Thymus (tissue), 11 donors: ENCODE measurements at regions not wholly inside any gene's neighbourhood (a gene's known extent, or its start where the extent isn't known, plus 50 kb on each side); places are given as distances from the start of the nearest gene placed in this dataset.

Experiments
- DNase-seq, 9 donors: peaks; one replicate each; pipeline ENCODE4 v3.0.0-alpha.2; 2013; ENCODE audit warnings: low spot score in 9 of 9, low read depth in 6 of 9, missing footprints in 1 of 9
- H3K27ac ChIP-seq, 2 donors: one replicate each; pipeline ENCODE4 v1.5.1; 2013; ENCODE audit warnings: control low read depth in 1 of 2, low read depth in 1 of 2, low read length in 1 of 2, mild to moderate bottlenecking in 1 of 2, moderate library complexity in 1 of 2
- H3K27me3 ChIP-seq, 2 donors: one replicate each; pipeline ENCODE4 v1.5.1; 2013; ENCODE audit warnings: low read length in 1 of 2; ENCODE audit not compliant: control insufficient read depth in 2 of 2, insufficient read depth in 1 of 2
- H3K36me3 ChIP-seq, 2 donors: one replicate each; pipeline ENCODE4 v1.5.1; 2013; ENCODE audit warnings: low read length in 1 of 2, mild to moderate bottlenecking in 1 of 2, moderate library complexity in 1 of 2; ENCODE audit not compliant: control insufficient read depth in 2 of 2, insufficient read depth in 2 of 2
- H3K4me1 ChIP-seq, 2 donors: one replicate each; pipeline ENCODE4 v1.5.1; 2013; ENCODE audit warnings: low read length in 2 of 2; ENCODE audit not compliant: control insufficient read depth in 2 of 2, insufficient read depth in 2 of 2
- H3K4me3 ChIP-seq, 2 donors: one replicate each; pipeline ENCODE4 v1.5.1; 2013; ENCODE audit warnings: low read length in 2 of 2, control low read depth in 1 of 2, mild to moderate bottlenecking in 1 of 2
- H3K9me3 ChIP-seq, 2 donors: one replicate each; pipeline ENCODE4 v1.5.1; 2013; ENCODE audit warnings: low read length in 1 of 2, mild to moderate bottlenecking in 1 of 2; ENCODE audit not compliant: control insufficient read depth in 2 of 2, insufficient read depth in 1 of 2
- WGBS: extraction: QIAGEN DNeasy Blood & Tissue Kit; methylation state at CpG from one replicate; pipeline ENCODE4 v1.1.7; 2013; 5-methylcytosine and 5-hydroxymethylcytosine counted together
- donor health status: healthy.

- Histone ChIP-seq H3K4me3 (no peak overlapping the region), H3K27ac (no peak overlapping the region), H3K27me3 (no peaks in the 10 kb centered on the region), H3K9me3 (no peaks in the 10 kb centered on the region), H3K36me3 (no peaks in the 10 kb centered on the region), H3K4me1 (no peaks in the 10 kb centered on the region)
- DNase-seq: no peak
- 95% methylated on average over 4 of the region's 4 CpGs for WGBS
Observed at GRCh38 chr7:121796381-121796780, 76.6 kb upstream of the PTPRZ1 start.

GRCh38 chr7:121795736-121796135, 77.2 kb upstream of the PTPRZ1 start:
- no peaks in the 10 kb centered on the region for H3K9me3 ChIP-seq

GRCh38 chr7:121793716-121794115, 79.2 kb upstream of the PTPRZ1 start:
- no peaks in the 10 kb centered on the region for H3K36me3 ChIP-seq
- H3K27ac ChIP-seq: no peak overlapping the region
- H3K9me3 ChIP-seq: no peaks in the 10 kb centered on the region
- no peaks in the 10 kb centered on the region for H3K4me1 ChIP-seq
- no peak for DNase-seq
- whole genome bisulfite sequencing: 88% methylated on average over 5 of the region's 5 CpGs
- H3K4me3 ChIP-seq: no peak overlapping the region
- H3K27me3 ChIP-seq: no peaks in the 10 kb centered on the region

More at GRCh38 chr7:121795736-121796135, 77.2 kb upstream of the PTPRZ1 start:
- 92% methylated on average over 2 of the region's 2 CpGs for WGBS
- Histone ChIP-seq H3K27me3 (no peaks in the 10 kb centered on the region), H3K27ac (peak overlapping the region in 1 of 2 donors; percentile 11), H3K4me1 (no peaks in the 10 kb centered on the region), H3K36me3 (no peaks in the 10 kb centered on the region), H3K4me3 (no peak overlapping the region)
- DNase-seq: peak in 1 of 9 donors; percentile 1

- 56% methylated on average over 3 of the region's 3 CpGs for WGBS
- DNase-seq: no peak
- H3K4me3 ChIP-seq: no peak overlapping the region
- H3K4me1 ChIP-seq: no peaks in the 10 kb centered on the region
- H3K27me3 ChIP-seq: no peaks in the 10 kb centered on the region
- no peaks in the 10 kb centered on the region for H3K9me3 ChIP-seq
- no peaks in the 10 kb centered on the region for H3K36me3 ChIP-seq
- no peak overlapping the region for H3K27ac ChIP-seq
Observed at GRCh38 chr7:121777672-121778071, 95.3 kb upstream of the PTPRZ1 start.

GRCh38 chr7:121774563-121774962, 98.4 kb upstream of the PTPRZ1 start:
- no peaks in the 10 kb centered on the region for H3K9me3 ChIP-seq

GRCh38 chr7:121766676-121767075, 106.3 kb upstream of the PTPRZ1 start:
- 98% methylated on average over 1 of the region's 1 CpG for WGBS
- DNase-seq: no peak
- H3K27me3 ChIP-seq: no peaks in the 10 kb centered on the region
- H3K36me3 ChIP-seq: no peaks in the 10 kb centered on the region
- no peaks in the 10 kb centered on the region for H3K9me3 ChIP-seq
- no peak overlapping the region for H3K4me3 ChIP-seq
- H3K4me1 ChIP-seq: no peaks in the 10 kb centered on the region
- no peak overlapping the region for H3K27ac ChIP-seq

More at GRCh38 chr7:121774563-121774962, 98.4 kb upstream of the PTPRZ1 start:
- DNase-seq: no peak
- Histone ChIP-seq H3K36me3 (no peaks in the 10 kb centered on the region), H3K27ac (no peak overlapping the region), H3K4me1 (no peaks in the 10 kb centered on the region), H3K4me3 (no peak overlapping the region), H3K27me3 (no peaks in the 10 kb centered on the region)
- WGBS: 91% methylated on average over 3 of the region's 3 CpGs

GRCh38 chr7:121761399-121761798, 111.6 kb upstream of the PTPRZ1 start:
- Histone ChIP-seq H3K9me3 (no peaks in the 10 kb centered on the region), H3K4me3 (no peak overlapping the region), H3K27ac (no peak overlapping the region), H3K4me1 (no peaks in the 10 kb centered on the region), H3K27me3 (no peaks in the 10 kb centered on the region), H3K36me3 (no peaks in the 10 kb centered on the region)
- DNase-seq: no peak
- 93% methylated on average over 1 of the region's 1 CpG for WGBS

GRCh38 chr7:121755818-121756552, 117.0 kb upstream of the PTPRZ1 start:
- Histone ChIP-seq H3K9me3 (no peaks in the 10 kb centered on the region), H3K4me1 (no peaks in the 10 kb centered on the region), H3K27ac (no peak overlapping the region), H3K36me3 (no peaks in the 10 kb centered on the region), H3K27me3 (no peaks in the 10 kb centered on the region), H3K4me3 (no peak overlapping the region)
- DNase-seq: no peak
- 83% methylated on average over 6 of the region's 6 CpGs for WGBS

GRCh38 chr7:121755286-121755685, 117.7 kb upstream of the PTPRZ1 start:
- no peak overlapping the region for H3K27ac ChIP-seq
- H3K9me3 ChIP-seq: no peaks in the 10 kb centered on the region
- no peak overlapping the region for H3K4me3 ChIP-seq
- WGBS: 83% methylated on average over 2 of the region's 2 CpGs
- no peak for DNase-seq
- H3K27me3 ChIP-seq: no peaks in the 10 kb centered on the region
- no peaks in the 10 kb centered on the region for H3K4me1 ChIP-seq
- H3K36me3 ChIP-seq: no peaks in the 10 kb centered on the region
